HFFc6 (cell line): ENCODE measurements at regions not wholly inside any gene's neighbourhood (a gene's known extent, or its start where the extent isn't known, plus 50 kb on each side); places are given as distances from the start of the nearest gene placed in this dataset.
A peak's percentile ranks its signal among the peaks of the same experiment; 100 is the strongest.

ENCODE experiments used
- DNase-seq: peaks from one replicate; pipeline ENCODE4 v3.0.0-alpha.2; 2018
- H3K27ac Mint-ChIP-seq: 2 replicates; pipeline ENCODE4 v1.8.0; 2020; ENCODE audit warnings: mild to moderate bottlenecking, mixed read lengths
- H3K27me3 Mint-ChIP-seq: 2 replicates; pipeline ENCODE4 v1.8.0; 2021; ENCODE audit warnings: mild to moderate bottlenecking, moderate library complexity, mixed read lengths; ENCODE audit not compliant: insufficient read depth
- H3K36me3 Mint-ChIP-seq: 2 replicates; pipeline ENCODE4 v1.8.0; 2021; ENCODE audit warnings: low read depth, mixed read lengths
- H3K4me1 Mint-ChIP-seq: 2 replicates; pipeline ENCODE4 v1.8.0; 2020; ENCODE audit warnings: low read depth, mixed read lengths
- H3K4me3 Mint-ChIP-seq: 2 replicates; pipeline ENCODE4 v1.8.0; 2020; ENCODE audit warnings: mild to moderate bottlenecking, moderate library complexity, mixed read lengths
- H3K9me3 Mint-ChIP-seq: 2 replicates; pipeline ENCODE4 v1.8.0; 2020; ENCODE audit warnings: mild to moderate bottlenecking, mixed read lengths
- CTCF ChIP-seq: fragments of 200-600 bp; sonication (generic); IDR thresholded peaks from 2 replicates; pipeline ENCODE4 v1.5.0; 2021; ENCODE audit warnings: antibody characterized with exemption, mild to moderate bottlenecking

- Mint-ChIP-seq H3K36me3 (peaks cover 1% of the 10 kb centered on the region), H3K9me3 (no peaks in the 10 kb centered on the region), H3K4me3 (no peak overlapping the region), H3K27ac (no peak overlapping the region; the same call in 1 of the 2 replicates), H3K27me3 (0 out of 2 replicates have a peak, but pooled peaks cover 1% of the 10 kb centered on the region), H3K4me1 (peaks cover 67% of the 10 kb centered on the region)
- no peak for DNase-seq
- no peak for TF ChIP-seq CTCF
These were observed 143.3 kb downstream of the IRS1 start for GRCh38 chr2:226656367-226656766.

- no peaks in the 10 kb centered on the region for H3K36me3 Mint-ChIP-seq
- H3K4me3 Mint-ChIP-seq, result no peak overlapping the region
- H3K4me1 Mint-ChIP-seq, result peaks cover 67% of the 10 kb centered on the region
- DNase-seq, result peak; percentile 46
- H3K27ac Mint-ChIP-seq, result no peak overlapping the region; the same call in 1 of the 2 replicates
- 0 out of 2 replicates have a peak, but pooled peaks cover 1% of the 10 kb centered on the region for H3K27me3 Mint-ChIP-seq
- no peaks in the 10 kb centered on the region for H3K9me3 Mint-ChIP-seq
- no peak for TF ChIP-seq CTCF
These were observed 143.7 kb downstream of the IRS1 start for GRCh38 chr2:226655871-226656270.

- TF ChIP-seq CTCF, result no peak
- H3K27me3 Mint-ChIP-seq, result peaks cover 1% of the 10 kb centered on the region; the same call in 1 of the 2 replicates
- no peak overlapping the region; the same call in 1 of the 2 replicates for H3K4me3 Mint-ChIP-seq
- peaks cover 16% of the 10 kb centered on the region for H3K36me3 Mint-ChIP-seq
- no peak for DNase-seq
- H3K9me3 Mint-ChIP-seq, result peaks cover 13% of the 10 kb centered on the region
- H3K4me1 Mint-ChIP-seq, result peaks cover 70% of the 10 kb centered on the region
- peak overlapping the region; percentile 93 for H3K27ac Mint-ChIP-seq
These were observed 146.4 kb downstream of the IRS1 start for GRCh38 chr2:226652983-226653765.

- H3K9me3 Mint-ChIP-seq, result peaks cover 13% of the 10 kb centered on the region
- H3K27me3 Mint-ChIP-seq, result peaks cover 1% of the 10 kb centered on the region; the same call in 1 of the 2 replicates
- TF ChIP-seq CTCF, result no peak
- peaks cover 70% of the 10 kb centered on the region for H3K4me1 Mint-ChIP-seq
- H3K27ac Mint-ChIP-seq, result peak overlapping the region; percentile 93
- peak; percentile 90 for DNase-seq
- peak overlapping the region; percentile 60 for H3K4me3 Mint-ChIP-seq
- peaks cover 16% of the 10 kb centered on the region for H3K36me3 Mint-ChIP-seq
These were observed 147.3 kb downstream of the IRS1 start for GRCh38 chr2:226652369-226652768.

- Mint-ChIP-seq H3K27ac (peak overlapping the region; percentile 98), H3K4me3 (peak overlapping the region; percentile 56), H3K4me1 (peaks cover 68% of the 10 kb centered on the region), H3K9me3 (peaks cover 13% of the 10 kb centered on the region), H3K36me3 (peaks cover 16% of the 10 kb centered on the region), H3K27me3 (no peaks in the 10 kb centered on the region; the same call in none of the 2 replicates)
- peak; percentile 96 for DNase-seq
- TF ChIP-seq CTCF, result no peak
These were observed 149.6 kb downstream of the IRS1 start for GRCh38 chr2:226649871-226650660.
